Lower lobe of right lung (tissue), 2 donors: ENCODE measurements at regions not wholly inside any gene's neighbourhood (a gene's known extent, or its start where the extent isn't known, plus 50 kb on each side); places are given as distances from the start of the nearest gene placed in this dataset.

ENCODE experiments used
- ATAC-seq, 2 donors: fragments of 200-7000 bp; cut with Tn5 transposase; one replicate each; pipeline ENCODE4 v1.9.1; 2020 to 2022; ENCODE audit warnings: mild to moderate bottlenecking in 2 of 2, moderate library complexity in 2 of 2
- DNase-seq: peaks from one replicate; pipeline ENCODE4 v3.0.0-alpha.2; 2020
- H3K27ac ChIP-seq: fragments of 200-600 bp; one replicate; pipeline ENCODE4 v1.8.0; 2022
- H3K27me3 ChIP-seq: fragments of 200-600 bp; one replicate; pipeline ENCODE4 v1.8.0; 2022; ENCODE audit warnings: low read depth
- H3K36me3 ChIP-seq: fragments of 200-600 bp; one replicate; pipeline ENCODE4 v1.8.0; 2022; ENCODE audit warnings: mild to moderate bottlenecking
- H3K4me1 ChIP-seq: fragments of 200-600 bp; one replicate; pipeline ENCODE4 v1.8.0; 2022
- H3K4me3 ChIP-seq: fragments of 200-600 bp; one replicate; pipeline ENCODE4 v1.8.0; 2022; ENCODE audit warnings: mild to moderate bottlenecking
- H3K9me3 ChIP-seq: fragments of 200-600 bp; one replicate; pipeline ENCODE4 v1.8.0; 2022
- CTCF ChIP-seq: fragments of 200-600 bp; IDR thresholded peaks from one replicate; pipeline ENCODE4 v1.8.0; 2022; ENCODE audit warnings: antibody characterized with exemption, mild to moderate bottlenecking
- intact Hi-C: fragments of 100-400 bp; cut with DNase I; formaldehyde crosslinking; loops from one replicate; pipeline ENCODE4 v1.11.0; 2022
- donor health status: DM: no; HTN: yes; CAD: no; lungs with severe emphysema.

- no peak for ATAC-seq
- no peaks in the 10 kb centered on the region for H3K27me3 ChIP-seq
Observed at GRCh38 chr17:20948984-20949777, 93.6 kb downstream of the USP22 start.

More at GRCh38 chr17:20948984-20949777, 93.6 kb downstream of the USP22 start:
- H3K27ac ChIP-seq: no peak overlapping the region
- no peak overlapping the region for H3K4me3 ChIP-seq
- no peak for TF ChIP-seq CTCF
- DNase-seq: no peak
- H3K4me1 ChIP-seq: no peaks in the 10 kb centered on the region
- H3K36me3 ChIP-seq: no peaks in the 10 kb centered on the region
- no peaks in the 10 kb centered on the region for H3K9me3 ChIP-seq
- intact Hi-C loops: no loop called here
